ENCODE measurements at regions not wholly inside any gene's neighbourhood (a gene's known extent, or its start where the extent isn't known, plus 50 kb on each side); places are given as distances from the start of the nearest gene placed in this dataset.

DNA sequence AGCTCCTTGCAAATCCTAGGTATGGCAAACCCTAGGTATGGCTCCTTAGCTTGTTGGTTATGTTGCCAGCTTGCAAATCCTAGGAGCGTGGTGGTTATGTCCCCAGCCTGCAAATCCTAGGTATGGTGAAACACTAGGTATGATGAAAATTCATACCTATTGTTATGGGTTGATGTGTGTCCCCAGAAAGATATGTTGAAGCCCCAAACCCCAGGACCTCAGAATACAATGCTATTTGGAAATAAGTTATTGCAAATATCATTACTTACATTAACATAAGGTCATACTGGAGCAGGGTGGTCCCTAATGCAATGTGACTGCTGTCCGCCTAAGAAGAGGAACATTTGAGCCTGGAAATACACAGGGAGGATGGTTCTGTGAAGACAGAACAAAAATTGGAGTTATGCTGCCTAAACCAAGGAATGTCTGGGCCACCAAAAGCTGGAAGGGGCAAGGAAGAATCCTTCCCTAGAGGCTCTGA, 220.8 kb downstream of the MYCN start (continued):
- TF ChIP-seq HDAC2 (IDR thresholded peaks at IDR 0.05; ENCODE audit: borderline replicate concordance in 1 of 2, low read depth in 2 of 2, low read length in 2 of 2) = no peak
- no peak for TF ChIP-seq CREB1 (IDR thresholded peaks at IDR 0.05)
- TF ChIP-seq, protein P1, sequence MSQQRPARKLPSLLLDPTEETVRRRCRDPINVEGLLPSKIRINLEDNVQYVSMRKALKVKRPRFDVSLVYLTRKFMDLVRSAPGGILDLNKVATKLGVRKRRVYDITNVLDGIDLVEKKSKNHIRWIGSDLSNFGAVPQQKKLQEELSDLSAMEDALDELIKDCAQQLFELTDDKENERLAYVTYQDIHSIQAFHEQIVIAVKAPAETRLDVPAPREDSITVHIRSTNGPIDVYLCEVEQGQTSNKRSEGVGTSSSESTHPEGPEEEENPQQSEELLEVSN (IDR thresholded peaks at IDR 0.05) = no peak

All from H1 (cell line).